ENCODE measurements at regions not wholly inside any gene's neighbourhood (a gene's known extent, or its start where the extent isn't known, plus 50 kb on each side); places are given as distances from the start of the nearest gene placed in this dataset.
"Not testable (repeated sequence)": the region's sequence is repeated elsewhere in the genome, so short reads cannot be mapped to it uniquely, and the experiment has no call there.

- TF ChIP-seq POLR2A, CTCF (IDR thresholded peaks at IDR 0.05): not testable (repeated sequence)
Observed at GRCh38 chr21:7955358-7956073, 2565.9 kb upstream of the TPTE start.
